Tibial nerve (tissue), 4 donors: ENCODE measurements at regions not wholly inside any gene's neighbourhood (a gene's known extent, or its start where the extent isn't known, plus 50 kb on each side); places are given as distances from the start of the nearest gene placed in this dataset.

Experiments
- EP300 ChIP-seq, 2 donors: sonication (generic); formaldehyde crosslinking; IDR thresholded peaks; one replicate each; pipeline ENCODE4 v1.6.1; 2017; ENCODE audit warnings: antibody characterized with exemption in 2 of 2, mild to moderate bottlenecking in 1 of 2
- POLR2A ChIP-seq, 2 donors: fragments of 450-650 bp; IDR thresholded peaks; one replicate each; pipeline ENCODE4 v1.6.1; 2017; ENCODE audit warnings: antibody characterized with exemption in 2 of 2, mild to moderate bottlenecking in 2 of 2, moderate library complexity in 2 of 2
- TF ChIP-seq, protein P1 (sequence below), 5 experiments: fragments of 200-600 bp in 3 of 5; fragments of 450-650 bp in 2 of 5; sonication (generic) in 3 of 5; IDR thresholded peaks; one replicate each; pipeline ENCODE4 v1.5.1; 2016 to 2019; ENCODE audit warnings: antibody characterized with exemption in 5 of 5, mild to moderate bottlenecking in 3 of 5, moderate library complexity in 2 of 5

- TF ChIP-seq POLR2A (IDR thresholded peaks at IDR 0.05) (no peak), EP300 (IDR thresholded peaks at IDR 0.05) (no peak)
- TF ChIP-seq, protein P1, sequence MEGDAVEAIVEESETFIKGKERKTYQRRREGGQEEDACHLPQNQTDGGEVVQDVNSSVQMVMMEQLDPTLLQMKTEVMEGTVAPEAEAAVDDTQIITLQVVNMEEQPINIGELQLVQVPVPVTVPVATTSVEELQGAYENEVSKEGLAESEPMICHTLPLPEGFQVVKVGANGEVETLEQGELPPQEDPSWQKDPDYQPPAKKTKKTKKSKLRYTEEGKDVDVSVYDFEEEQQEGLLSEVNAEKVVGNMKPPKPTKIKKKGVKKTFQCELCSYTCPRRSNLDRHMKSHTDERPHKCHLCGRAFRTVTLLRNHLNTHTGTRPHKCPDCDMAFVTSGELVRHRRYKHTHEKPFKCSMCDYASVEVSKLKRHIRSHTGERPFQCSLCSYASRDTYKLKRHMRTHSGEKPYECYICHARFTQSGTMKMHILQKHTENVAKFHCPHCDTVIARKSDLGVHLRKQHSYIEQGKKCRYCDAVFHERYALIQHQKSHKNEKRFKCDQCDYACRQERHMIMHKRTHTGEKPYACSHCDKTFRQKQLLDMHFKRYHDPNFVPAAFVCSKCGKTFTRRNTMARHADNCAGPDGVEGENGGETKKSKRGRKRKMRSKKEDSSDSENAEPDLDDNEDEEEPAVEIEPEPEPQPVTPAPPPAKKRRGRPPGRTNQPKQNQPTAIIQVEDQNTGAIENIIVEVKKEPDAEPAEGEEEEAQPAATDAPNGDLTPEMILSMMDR (IDR thresholded peaks at IDR 0.05): no peak
Measured at GRCh38 chr6:98634569-98634968, 199.8 kb upstream of the POU3F2 start.
